Thyroid gland (tissue), 4 donors: ENCODE measurements at regions not wholly inside any gene's neighbourhood (a gene's known extent, or its start where the extent isn't known, plus 50 kb on each side); places are given as distances from the start of the nearest gene placed in this dataset.

Experiments used
- CTCF ChIP-seq, 6 experiments: fragments of 200-600 bp in 3 of 6; fragments of 450-650 bp in 3 of 6; sonication (generic) in 3 of 6; IDR thresholded peaks; one replicate each; pipeline ENCODE4 v1.5.1; 2016 to 2019; ENCODE audit warnings: antibody characterized with exemption in 6 of 6, mild to moderate bottlenecking in 2 of 6, inconsistent platforms in 1 of 6, moderate library complexity in 1 of 6
- POLR2A ChIP-seq, 2 donors: fragments of 450-650 bp; IDR thresholded peaks; one replicate each; pipeline ENCODE4 v1.6.1; 2017; ENCODE audit warnings: antibody characterized with exemption in 2 of 2, mild to moderate bottlenecking in 2 of 2, moderate library complexity in 1 of 2

DNA sequence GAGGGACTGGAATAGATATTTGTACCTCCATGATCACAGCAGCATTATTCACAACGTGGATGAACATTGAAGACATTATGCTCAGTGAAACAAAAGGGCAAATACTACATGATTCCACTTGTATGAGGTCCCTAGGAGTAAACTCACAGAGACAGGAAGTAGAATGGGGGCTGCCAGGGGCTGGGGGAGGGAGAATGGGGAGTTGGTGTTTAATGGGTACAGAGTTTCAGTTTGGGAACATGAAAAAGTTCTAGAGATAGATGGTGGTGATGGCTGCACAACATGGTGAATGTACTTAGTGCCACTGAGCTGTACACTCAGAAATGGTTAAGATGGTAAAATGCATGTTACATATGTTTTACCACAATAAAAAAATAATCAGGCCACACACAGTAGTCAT lies 164.3 kb upstream of the RREB1 start:
- no peak for TF ChIP-seq CTCF (IDR thresholded peaks at IDR 0.05)
- no peak for TF ChIP-seq POLR2A (IDR thresholded peaks at IDR 0.05)
